GM13977 (cell line): ENCODE measurements at regions not wholly inside any gene's neighbourhood (a gene's known extent, or its start where the extent isn't known, plus 50 kb on each side); places are given as distances from the start of the nearest gene placed in this dataset.

ENCODE experiments used
- DNase-seq: peaks from one replicate; pipeline ENCODE4 v3.0.0; 2012; ENCODE audit warnings: low spot score
- in situ Hi-C: fragments of 300-500 bp; cut with MboI; formaldehyde crosslinking; loops from one replicate; pipeline ENCODE4 v1.12.0; 2022; ENCODE audit warnings: low sequenced_read_pairs, low pct_unique_long_range_greater_than_20kb, mixed read lengths, inconsistent platforms; ENCODE audit not compliant: unreplicated experiment
- TF ChIP-seq, protein P1 (sequence below): IDR thresholded peaks from 2 replicates; pipeline ENCODE4 v1.5.1; 2012; ENCODE audit warnings: mild to moderate bottlenecking, control low read depth; ENCODE audit not compliant: insufficient read depth; ENCODE audit errors: extremely low read depth, missing control alignments

DNA sequence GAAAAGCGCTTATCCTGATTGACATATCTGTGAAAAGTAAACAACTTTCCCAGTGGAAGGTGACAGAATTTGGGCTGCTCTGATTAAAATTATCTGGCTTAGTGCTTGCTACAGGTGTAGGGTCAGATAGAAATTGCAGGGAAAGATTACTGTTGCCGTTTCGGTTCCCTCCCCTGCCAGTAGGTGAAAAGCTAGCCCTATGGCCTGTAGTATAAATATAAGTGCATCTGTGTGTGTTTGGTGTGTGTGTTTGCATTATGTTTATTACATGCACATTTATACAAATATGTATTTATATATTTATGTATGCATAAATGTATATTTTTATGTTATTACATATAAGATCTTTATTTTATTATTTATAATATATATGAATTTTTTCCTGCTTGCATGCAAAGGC is 72.3 kb upstream of the VOPP1 start:
- DNase-seq: no peak
- TF ChIP-seq, protein P1, sequence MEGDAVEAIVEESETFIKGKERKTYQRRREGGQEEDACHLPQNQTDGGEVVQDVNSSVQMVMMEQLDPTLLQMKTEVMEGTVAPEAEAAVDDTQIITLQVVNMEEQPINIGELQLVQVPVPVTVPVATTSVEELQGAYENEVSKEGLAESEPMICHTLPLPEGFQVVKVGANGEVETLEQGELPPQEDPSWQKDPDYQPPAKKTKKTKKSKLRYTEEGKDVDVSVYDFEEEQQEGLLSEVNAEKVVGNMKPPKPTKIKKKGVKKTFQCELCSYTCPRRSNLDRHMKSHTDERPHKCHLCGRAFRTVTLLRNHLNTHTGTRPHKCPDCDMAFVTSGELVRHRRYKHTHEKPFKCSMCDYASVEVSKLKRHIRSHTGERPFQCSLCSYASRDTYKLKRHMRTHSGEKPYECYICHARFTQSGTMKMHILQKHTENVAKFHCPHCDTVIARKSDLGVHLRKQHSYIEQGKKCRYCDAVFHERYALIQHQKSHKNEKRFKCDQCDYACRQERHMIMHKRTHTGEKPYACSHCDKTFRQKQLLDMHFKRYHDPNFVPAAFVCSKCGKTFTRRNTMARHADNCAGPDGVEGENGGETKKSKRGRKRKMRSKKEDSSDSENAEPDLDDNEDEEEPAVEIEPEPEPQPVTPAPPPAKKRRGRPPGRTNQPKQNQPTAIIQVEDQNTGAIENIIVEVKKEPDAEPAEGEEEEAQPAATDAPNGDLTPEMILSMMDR: no peak
- in situ Hi-C loops: loop anchor here (25.0 kb wide), 2 partner anchors 318 to 443 kb away; partner anchors contain the start of genes MRPS17, NIPSNAP2 and PHKG1

DNA sequence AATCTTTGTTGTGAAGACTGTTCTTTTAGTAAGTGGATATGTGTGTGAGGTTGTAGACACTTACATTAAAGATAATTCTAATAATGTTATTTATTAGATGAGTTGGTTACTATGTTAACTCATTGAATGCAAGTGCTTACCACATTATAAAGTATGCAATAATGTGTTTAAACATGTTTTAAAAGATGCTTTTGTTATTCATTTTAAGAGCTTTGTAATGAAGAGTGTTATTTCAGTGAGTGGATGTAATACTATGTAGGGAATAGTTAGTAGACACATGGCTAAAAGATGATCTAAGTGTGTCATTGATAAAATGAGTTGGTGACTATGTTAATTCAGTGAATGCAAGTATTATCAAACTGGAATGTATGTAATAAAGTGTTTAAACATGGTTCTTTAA is 70.0 kb upstream of the VOPP1 start:
- TF ChIP-seq, protein P1: no peak
- in situ Hi-C loops: loop anchor here (25.0 kb wide), 2 partner anchors 320 to 445 kb away; partner anchors contain the start of genes MRPS17, NIPSNAP2 and PHKG1
- DNase-seq: no peak

DNA sequence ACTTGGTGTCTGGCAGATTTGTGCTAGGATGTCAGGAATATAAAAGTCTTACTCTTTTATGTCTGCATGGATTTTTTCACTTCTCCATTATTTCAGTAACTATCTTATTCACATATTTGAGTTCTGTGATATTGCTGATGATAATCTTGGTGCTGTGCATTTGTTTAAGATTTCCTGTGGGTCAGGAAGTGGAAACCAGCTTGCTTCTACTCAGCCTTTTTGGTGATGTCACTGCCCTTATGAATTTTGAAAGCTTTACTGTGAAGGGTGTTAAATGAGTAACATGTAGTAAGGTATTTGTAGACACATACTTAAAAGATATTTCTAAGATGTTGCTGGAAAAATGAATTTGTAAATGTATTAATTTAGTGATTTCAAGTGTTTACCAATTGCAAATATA is 69.5 kb upstream of the VOPP1 start:
- TF ChIP-seq, protein P1: no peak
- in situ Hi-C loops: loop anchor here (25.0 kb wide), 2 partner anchors 320 to 445 kb away; partner anchors contain the start of genes MRPS17, NIPSNAP2 and PHKG1
- DNase-seq: peak; percentile 15

DNA sequence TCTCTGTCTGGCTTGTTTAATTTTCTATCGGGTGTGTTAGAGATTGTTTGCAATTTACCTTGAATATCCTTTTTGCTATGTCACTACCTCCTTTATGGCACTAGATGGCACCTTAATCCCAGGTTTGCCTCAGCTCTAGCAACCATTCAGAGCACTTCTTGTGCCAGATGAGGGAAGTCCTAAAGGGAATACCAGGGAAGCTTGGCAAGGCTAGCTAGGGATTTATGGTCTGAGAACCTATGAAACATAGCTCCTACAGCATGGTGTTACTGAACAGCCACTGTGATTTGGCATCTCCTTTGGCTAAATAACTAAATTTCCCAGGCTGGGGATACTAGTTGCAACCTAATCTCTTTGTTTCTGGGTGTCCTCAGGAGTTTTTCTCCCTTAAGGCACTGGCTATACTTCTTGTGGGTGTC is 69.0 kb upstream of the VOPP1 start:
- TF ChIP-seq, protein P1: peak; percentile 87
- in situ Hi-C loops: loop anchor here (25.0 kb wide), 2 partner anchors 321 to 446 kb away; partner anchors contain the start of genes MRPS17, NIPSNAP2 and PHKG1
- DNase-seq: peak; percentile 52

DNA sequence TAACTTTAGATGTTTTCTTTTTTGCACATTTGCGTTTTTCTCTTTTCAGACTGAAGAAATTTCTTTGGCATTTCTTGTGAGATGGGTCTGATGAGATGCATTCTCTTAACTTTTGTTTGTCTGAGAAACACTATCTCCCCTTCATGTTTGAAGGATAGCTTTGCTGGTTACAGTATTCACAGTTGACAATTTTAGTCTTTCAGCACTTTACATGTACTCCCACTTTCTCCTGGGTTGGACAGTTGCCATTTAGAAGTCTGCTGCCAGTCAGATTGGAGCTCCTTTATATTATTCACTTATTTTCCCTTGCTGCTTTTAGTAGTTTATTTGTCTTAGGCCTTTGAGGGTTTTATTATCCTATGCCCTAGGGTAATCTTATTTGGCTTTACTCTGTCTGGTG is 67.3 kb upstream of the VOPP1 start:
- in situ Hi-C loops: loop anchor here (25.0 kb wide), 2 partner anchors 323 to 448 kb away; partner anchors contain the start of genes MRPS17, NIPSNAP2 and PHKG1
- TF ChIP-seq, protein P1: no peak
- DNase-seq: no peak

DNA sequence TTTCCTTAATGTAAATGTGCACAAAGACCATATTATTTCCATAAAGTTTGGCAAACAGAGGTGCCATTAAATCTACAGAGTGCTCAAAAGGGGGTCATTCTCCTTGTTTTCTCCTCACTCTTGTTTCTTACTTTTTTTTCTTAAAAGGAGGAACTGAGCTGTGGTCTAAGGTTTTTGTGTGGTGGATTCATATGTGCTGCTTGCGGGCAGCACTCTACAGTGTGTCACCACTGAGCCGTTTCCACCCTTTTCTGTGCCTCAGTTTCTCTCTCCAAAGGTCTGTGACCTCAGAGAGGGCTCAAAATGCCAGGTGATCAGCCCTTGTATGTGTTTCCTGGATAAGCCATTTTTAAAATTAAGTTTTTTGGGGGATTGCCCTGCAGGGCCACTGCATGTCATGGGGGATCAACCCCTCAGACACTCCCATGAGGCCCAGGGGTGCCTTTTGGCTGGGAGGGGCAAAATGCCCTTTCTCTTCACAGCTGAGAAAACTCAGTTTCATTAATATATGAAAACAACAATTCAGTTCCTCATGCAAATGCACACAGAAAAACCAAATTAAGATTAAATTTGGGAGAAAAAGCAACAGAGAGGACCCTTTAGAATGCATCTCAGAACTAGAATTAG is 56.9 kb upstream of the VOPP1 start:
- no peak for DNase-seq
- in situ Hi-C loops: loop anchor here (25.0 kb wide), 2 partner anchors 333 to 458 kb away; partner anchors contain the start of genes MRPS17, NIPSNAP2 and PHKG1
- TF ChIP-seq, protein P1: no peak
